H9 (cell line): ENCODE measurements at regions not wholly inside any gene's neighbourhood (a gene's known extent, or its start where the extent isn't known, plus 50 kb on each side); places are given as distances from the start of the nearest gene placed in this dataset.

Experiments
- DNase-seq: peaks from one replicate; pipeline ENCODE4 v3.0.0-alpha.2; 2017
- H2AFZ ChIP-seq: one replicate; pipeline ENCODE4 v1.6.1; 2013; ENCODE audit warnings: mild to moderate bottlenecking, low read length, control low read depth, moderate library complexity
- H2AK5ac ChIP-seq: 2 replicates; pipeline ENCODE4 v1.6.1; 2013; ENCODE audit warnings: low read length, control low read depth, mixed read lengths; ENCODE audit not compliant: insufficient read length
- H2BK120ac ChIP-seq: one replicate; pipeline ENCODE4 v1.6.1; 2013; ENCODE audit warnings: low read depth, mild to moderate bottlenecking, low read length, control low read depth, inconsistent platforms; ENCODE audit not compliant: poor library complexity, severe bottlenecking
- H2BK12ac ChIP-seq: 2 replicates; pipeline ENCODE4 v1.6.1; 2013; ENCODE audit warnings: low read length, control low read depth, mixed read lengths, low read depth; ENCODE audit not compliant: insufficient read length
- H2BK15ac ChIP-seq: 2 replicates; pipeline ENCODE4 v1.6.1; 2013; ENCODE audit warnings: low read depth, low read length, control low read depth
- H2BK20ac ChIP-seq: one replicate; pipeline ENCODE4 v1.6.1; 2013; ENCODE audit warnings: low read depth, mild to moderate bottlenecking, low read length, control low read depth, inconsistent platforms; ENCODE audit not compliant: poor library complexity, severe bottlenecking
- H2BK5ac ChIP-seq: 2 replicates; pipeline ENCODE4 v1.6.1; 2013; ENCODE audit warnings: low read length, control low read depth, mixed read lengths; ENCODE audit not compliant: insufficient read length
- H3K14ac ChIP-seq: 2 replicates; pipeline ENCODE4 v1.6.1; 2013; ENCODE audit warnings: low read length, control low read depth; ENCODE audit not compliant: insufficient read depth
- H3K18ac ChIP-seq: 2 replicates; pipeline ENCODE4 v1.6.1; 2013; ENCODE audit warnings: low read depth, mild to moderate bottlenecking, mixed read lengths, low read length, control low read depth; ENCODE audit not compliant: insufficient read length
- H3K23ac ChIP-seq: 2 replicates; pipeline ENCODE4 v1.6.1; 2013; ENCODE audit warnings: low read length, control low read depth, mixed read lengths, low read depth; ENCODE audit not compliant: insufficient read length
- H3K23me2 ChIP-seq: 2 replicates; pipeline ENCODE4 v1.6.1; 2013; ENCODE audit warnings: low read depth, mild to moderate bottlenecking, mixed read lengths, low read length, control low read depth; ENCODE audit not compliant: insufficient read length, poor library complexity, severe bottlenecking
- H3K27ac ChIP-seq: 2 replicates; pipeline ENCODE4 v1.5.1; 2013; ENCODE audit warnings: low read length, control low read depth, mixed read lengths, low read depth; ENCODE audit not compliant: insufficient read length
- H3K27me3 ChIP-seq: 2 replicates; pipeline ENCODE4 v1.6.1; 2013; ENCODE audit warnings: low read length, control low read depth, inconsistent platforms; ENCODE audit not compliant: insufficient read depth
- H3K4ac ChIP-seq: 2 replicates; pipeline ENCODE4 v1.6.1; 2013; ENCODE audit warnings: low read depth, mild to moderate bottlenecking, control low read depth, inconsistent platforms, low read length, moderate library complexity
- H3K4me1 ChIP-seq: 2 replicates; pipeline ENCODE4 v1.6.1; 2013; ENCODE audit warnings: low read length, control low read depth, inconsistent platforms; ENCODE audit not compliant: insufficient read depth
- H3K4me2 ChIP-seq: 2 replicates; pipeline ENCODE4 v1.6.1; 2013; ENCODE audit warnings: low read length, control low read depth, mixed read lengths; ENCODE audit not compliant: insufficient read length, insufficient read depth
- H3K56ac ChIP-seq: 2 replicates; pipeline ENCODE4 v1.6.1; 2013; ENCODE audit warnings: low read depth, mild to moderate bottlenecking, mixed read lengths, low read length, control low read depth; ENCODE audit not compliant: insufficient read length
- H3K79me1 ChIP-seq: 2 replicates; pipeline ENCODE4 v1.6.1; 2013; ENCODE audit warnings: low read depth, mild to moderate bottlenecking, moderate library complexity, low read length, control low read depth, inconsistent platforms; ENCODE audit not compliant: insufficient read depth, poor library complexity, severe bottlenecking
- H3K79me2 ChIP-seq: 2 replicates; pipeline ENCODE4 v1.6.1; 2013; ENCODE audit warnings: low read length, control low read depth, inconsistent platforms; ENCODE audit not compliant: insufficient read depth
- H3K9ac ChIP-seq: 2 replicates; pipeline ENCODE4 v1.6.1; 2013; ENCODE audit warnings: low read length, control low read depth, mixed read lengths; ENCODE audit not compliant: insufficient read length; ENCODE audit errors: extremely low read depth
- H3K9me3 ChIP-seq: one replicate; pipeline ENCODE4 v1.6.1; 2013; ENCODE audit warnings: low read depth, low read length, inconsistent platforms; ENCODE audit not compliant: control insufficient read depth
- H3T11ph ChIP-seq: one replicate; pipeline ENCODE4 v1.6.1; 2013; ENCODE audit warnings: mild to moderate bottlenecking, low read length, control low read depth, inconsistent platforms
- H4K20me1 ChIP-seq: one replicate; pipeline ENCODE4 v1.6.1; 2013; ENCODE audit not compliant: control insufficient read depth, insufficient read length, insufficient read depth
- H4K5ac ChIP-seq: 2 replicates; pipeline ENCODE4 v1.6.1; 2013; ENCODE audit warnings: low read depth, mild to moderate bottlenecking, mixed read lengths, low read length, control low read depth; ENCODE audit not compliant: insufficient read length
- H4K8ac ChIP-seq: replicated peaks from 2 replicates; pipeline ENCODE4 v1.6.1; 2013; ENCODE audit warnings: low read length, control low read depth, mixed read lengths, low read depth; ENCODE audit not compliant: insufficient read length
- H4K91ac ChIP-seq: 2 replicates; pipeline ENCODE4 v1.6.1; 2013; ENCODE audit warnings: low read depth, mild to moderate bottlenecking, moderate library complexity, mixed read lengths, low read length, control low read depth; ENCODE audit not compliant: insufficient read length
- H3K27ac Mint-ChIP-seq, 3 experiments: 2 replicates in 2 of 3; 3 replicates in 1 of 3; pipeline ENCODE4 v1.8.0; 2020 to 2021; ENCODE audit warnings: mixed read lengths in 3 of 3, mild to moderate bottlenecking in 1 of 3, moderate library complexity in 1 of 3
- H3K27me3 Mint-ChIP-seq: 2 replicates; pipeline ENCODE4 v1.8.0; 2021; ENCODE audit warnings: low read depth, mild to moderate bottlenecking, moderate library complexity, mixed read lengths
- H3K36me3 Mint-ChIP-seq, 3 experiments: 2 replicates in 2 of 3; 3 replicates in 1 of 3; pipeline ENCODE4 v1.8.0; 2020 to 2021; ENCODE audit warnings: low read depth in 3 of 3, mixed read lengths in 3 of 3; ENCODE audit not compliant: insufficient read depth in 1 of 3
- H3K4me1 Mint-ChIP-seq, 2 experiments: 2 replicates each; pipeline ENCODE4 v1.8.0; 2020; ENCODE audit warnings: mixed read lengths in 2 of 2
- H3K4me3 Mint-ChIP-seq, 2 experiments: 2 replicates in 1 of 2; 3 replicates in 1 of 2; pipeline ENCODE4 v1.8.0; 2020 to 2021; ENCODE audit warnings: mild to moderate bottlenecking in 2 of 2, mixed read lengths in 2 of 2, moderate library complexity in 1 of 2
- H3K9me3 Mint-ChIP-seq, 2 experiments: 2 replicates in 1 of 2; 3 replicates in 1 of 2; pipeline ENCODE4 v1.8.0; 2020; ENCODE audit warnings: mild to moderate bottlenecking in 2 of 2, mixed read lengths in 2 of 2, moderate library complexity in 1 of 2
- WGBS: extraction: QIAGEN DNeasy Blood & Tissue Kit; methylation state at CpG from one replicate; pipeline ENCODE4 v1.1.7; 2013; ENCODE audit warnings: missing lambda C conversion rate, low lambda C conversion rate, mixed read lengths; ENCODE audit not compliant: insufficient read length; ENCODE audit errors: extremely low coverage; 5-methylcytosine and 5-hydroxymethylcytosine counted together
- TF ChIP-seq, protein P1 (sequence below): fragments of 200-600 bp; sonication (generic); conservative IDR thresholded peaks from 3 replicates; pipeline ENCODE4 v1.8.0; 2021; ENCODE audit warnings: antibody characterized with exemption, mild to moderate bottlenecking

DNA sequence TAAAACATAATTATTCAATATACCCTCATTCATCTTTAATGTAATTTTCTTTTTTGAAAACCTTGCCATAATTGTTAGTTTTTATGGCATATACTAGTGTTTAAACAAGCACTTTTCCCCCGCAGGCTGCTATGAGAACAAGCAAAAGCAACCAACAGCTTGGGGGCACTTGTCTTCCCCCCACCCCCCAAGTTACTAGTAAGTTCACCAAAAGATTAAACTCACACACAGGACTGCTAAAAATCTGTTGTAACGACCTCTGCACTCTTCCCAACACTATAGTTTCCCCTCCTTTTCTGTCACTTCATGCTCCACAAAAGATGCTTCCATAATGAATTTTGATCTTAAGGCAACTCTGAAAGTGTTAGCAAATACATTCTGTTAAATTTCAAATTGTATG, 474.9 kb upstream of the SOX5 start:
- Histone ChIP-seq H3K27me3 (no peaks in the 10 kb centered on the region), H2AK5ac (no peak overlapping the region), H3K23me2 (no peaks in the 10 kb centered on the region), H2BK20ac (no peak overlapping the region), H2BK120ac (no peak overlapping the region), H3K4ac (no peak overlapping the region), H3K79me2 (no peaks in the 10 kb centered on the region), H2BK5ac (no peak overlapping the region), H2AFZ (no peak overlapping the region), H3K4me1 (no peaks in the 10 kb centered on the region), H3K27ac (no peak overlapping the region), H4K20me1 (no peaks in the 10 kb centered on the region), H3T11ph (no peak overlapping the region), H3K4me2 (no peak overlapping the region), H4K8ac (no peak overlapping the region), H3K23ac (no peak overlapping the region), H2BK12ac (no peak overlapping the region), H3K14ac (no peak overlapping the region), H3K79me1 (no peaks in the 10 kb centered on the region), H2BK15ac (no peak overlapping the region), H3K9ac (no peak overlapping the region), H3K18ac (no peak overlapping the region), H4K5ac (no peak overlapping the region), H3K9me3 (no peaks in the 10 kb centered on the region), H4K91ac (no peak overlapping the region), H3K56ac (no peak overlapping the region)
- H3K4me3 Mint-ChIP-seq: no peak overlapping the region
- H3K36me3 Mint-ChIP-seq: no peaks in the 10 kb centered on the region; a peak in 1 of 7 replicates
- H3K27me3 Mint-ChIP-seq: no peaks in the 10 kb centered on the region
- H3K9me3 Mint-ChIP-seq: no peaks in the 10 kb centered on the region
- DNase-seq: no peak
- H3K4me1 Mint-ChIP-seq: peaks cover 3 to 20% of the 10 kb centered on the region in 2 experiments; a peak in 3 of 4 replicates
- 0 out of 7 replicates have a peak overlapping the region, but pooled peaks of 1 of the 3 experiments have one; percentile 7 for H3K27ac Mint-ChIP-seq
- WGBS: no CpG with 5 or more reads among the region's 2 CpGs
- TF ChIP-seq, protein P1, sequence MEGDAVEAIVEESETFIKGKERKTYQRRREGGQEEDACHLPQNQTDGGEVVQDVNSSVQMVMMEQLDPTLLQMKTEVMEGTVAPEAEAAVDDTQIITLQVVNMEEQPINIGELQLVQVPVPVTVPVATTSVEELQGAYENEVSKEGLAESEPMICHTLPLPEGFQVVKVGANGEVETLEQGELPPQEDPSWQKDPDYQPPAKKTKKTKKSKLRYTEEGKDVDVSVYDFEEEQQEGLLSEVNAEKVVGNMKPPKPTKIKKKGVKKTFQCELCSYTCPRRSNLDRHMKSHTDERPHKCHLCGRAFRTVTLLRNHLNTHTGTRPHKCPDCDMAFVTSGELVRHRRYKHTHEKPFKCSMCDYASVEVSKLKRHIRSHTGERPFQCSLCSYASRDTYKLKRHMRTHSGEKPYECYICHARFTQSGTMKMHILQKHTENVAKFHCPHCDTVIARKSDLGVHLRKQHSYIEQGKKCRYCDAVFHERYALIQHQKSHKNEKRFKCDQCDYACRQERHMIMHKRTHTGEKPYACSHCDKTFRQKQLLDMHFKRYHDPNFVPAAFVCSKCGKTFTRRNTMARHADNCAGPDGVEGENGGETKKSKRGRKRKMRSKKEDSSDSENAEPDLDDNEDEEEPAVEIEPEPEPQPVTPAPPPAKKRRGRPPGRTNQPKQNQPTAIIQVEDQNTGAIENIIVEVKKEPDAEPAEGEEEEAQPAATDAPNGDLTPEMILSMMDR: no peak
